ENCODE measurements at regions not wholly inside any gene's neighbourhood (a gene's known extent, or its start where the extent isn't known, plus 50 kb on each side); places are given as distances from the start of the nearest gene placed in this dataset.

DNA sequence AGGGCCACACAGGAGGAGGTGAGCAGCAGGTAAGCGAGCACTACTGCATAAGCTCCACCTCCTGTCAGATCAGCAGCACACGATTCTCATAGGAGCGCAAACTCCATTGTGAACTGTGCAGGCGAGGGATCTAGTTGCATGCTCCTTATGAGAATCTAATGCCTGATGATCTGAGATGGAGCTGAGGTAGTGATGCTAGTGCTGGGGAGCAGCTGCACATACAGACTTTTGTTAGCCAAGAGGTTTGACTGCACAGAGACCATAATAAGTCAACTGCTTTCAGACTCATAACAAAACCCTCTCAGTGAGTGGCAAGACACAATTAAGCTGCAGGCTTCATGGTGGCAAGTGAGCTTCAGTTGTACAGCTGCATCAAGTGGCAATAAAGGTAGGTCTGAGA is 83.4 kb downstream of the PSMG1 start:
- H4K5ac ChIP-seq (ENCODE audit: insufficient read length, low read depth, low read length) = no peak overlapping the region
- H2BK5ac ChIP-seq (ENCODE audit: insufficient read length, low read length) = no peak overlapping the region
- no peaks in the 10 kb centered on the region for H3K23me2 ChIP-seq (ENCODE audit: insufficient read length, low read depth, low read length, poor library complexity, severe bottlenecking)
- no peak overlapping the region for H3K4ac ChIP-seq (ENCODE audit: low read depth, low read length)
- no peak overlapping the region for H2BK12ac ChIP-seq (ENCODE audit: insufficient read length, low read depth, low read length)
- no peak overlapping the region for H2AFZ ChIP-seq (ENCODE audit: low read length)
- no peak overlapping the region for H3K23ac ChIP-seq (ENCODE audit: insufficient read length, low read depth, low read length)
- no peaks in the 10 kb centered on the region; the same call in 1 of the 2 replicates for H3K4me1 ChIP-seq (ENCODE audit: insufficient read depth, low read length)
- Mint-ChIP-seq H3K27me3 (ENCODE audit: low read depth) (peaks cover 5% of the 10 kb centered on the region; the same call in 1 of the 2 replicates), H3K27ac (no peak overlapping the region), H3K9me3 (peaks cover 6 to 7% of the 10 kb centered on the region in 2 experiments; a peak in 3 of 5 replicates), H3K4me1 (peaks cover 11 to 22% of the 10 kb centered on the region in 2 experiments), H3K4me3 (no peak overlapping the region), H3K36me3 (ENCODE audit: insufficient read depth in 1 of 3, low read depth in 3 of 3) (peaks cover 0 to 8% (median 3%) of the 10 kb centered on the region in 3 experiments; a peak in 3 of 7 replicates)
- no peak overlapping the region for H3K18ac ChIP-seq (ENCODE audit: insufficient read length, low read depth, low read length)
- no peak overlapping the region for H3K27ac ChIP-seq (ENCODE audit: insufficient read length, low read depth, low read length)
- no peak overlapping the region for H2BK15ac ChIP-seq (ENCODE audit: low read depth, low read length)
- H4K20me1 ChIP-seq (ENCODE audit: control insufficient read depth, insufficient read depth, insufficient read length) = no peaks in the 10 kb centered on the region
- no peak overlapping the region for H2AK5ac ChIP-seq (ENCODE audit: insufficient read length, low read length)
- no peaks in the 10 kb centered on the region for H3K79me2 ChIP-seq (ENCODE audit: insufficient read depth, low read length)
- H3K14ac ChIP-seq (ENCODE audit: insufficient read depth, low read length) = no peak overlapping the region
- H3K27me3 ChIP-seq (ENCODE audit: insufficient read depth, low read length) = no peaks in the 10 kb centered on the region
- no peak overlapping the region for H4K91ac ChIP-seq (ENCODE audit: insufficient read length, low read depth, low read length)
- no peak overlapping the region for H3T11ph ChIP-seq (ENCODE audit: low read length)
- no peak overlapping the region for H2BK120ac ChIP-seq (ENCODE audit: low read depth, low read length, poor library complexity, severe bottlenecking)
- no peak overlapping the region for H2BK20ac ChIP-seq (ENCODE audit: low read depth, low read length, poor library complexity, severe bottlenecking)
- no peak for DNase-seq
- H3K9me3 ChIP-seq (ENCODE audit: control insufficient read depth, low read depth, low read length) = no peaks in the 10 kb centered on the region
- no CpG with 5 or more reads among the region's 4 CpGs for WGBS (ENCODE audit: extremely low coverage, insufficient read length, low lambda C conversion rate)
- no peaks in the 10 kb centered on the region for H3K79me1 ChIP-seq (ENCODE audit: insufficient read depth, low read depth, low read length, poor library complexity, severe bottlenecking)
- no peak overlapping the region for H3K56ac ChIP-seq (ENCODE audit: insufficient read length, low read depth, low read length)
- H3K9ac ChIP-seq (ENCODE audit: extremely low read depth, insufficient read length, low read length) = no peak overlapping the region
- no peak overlapping the region for H4K8ac ChIP-seq (replicated peaks; ENCODE audit: insufficient read length, low read depth, low read length)
- TF ChIP-seq, protein P1, sequence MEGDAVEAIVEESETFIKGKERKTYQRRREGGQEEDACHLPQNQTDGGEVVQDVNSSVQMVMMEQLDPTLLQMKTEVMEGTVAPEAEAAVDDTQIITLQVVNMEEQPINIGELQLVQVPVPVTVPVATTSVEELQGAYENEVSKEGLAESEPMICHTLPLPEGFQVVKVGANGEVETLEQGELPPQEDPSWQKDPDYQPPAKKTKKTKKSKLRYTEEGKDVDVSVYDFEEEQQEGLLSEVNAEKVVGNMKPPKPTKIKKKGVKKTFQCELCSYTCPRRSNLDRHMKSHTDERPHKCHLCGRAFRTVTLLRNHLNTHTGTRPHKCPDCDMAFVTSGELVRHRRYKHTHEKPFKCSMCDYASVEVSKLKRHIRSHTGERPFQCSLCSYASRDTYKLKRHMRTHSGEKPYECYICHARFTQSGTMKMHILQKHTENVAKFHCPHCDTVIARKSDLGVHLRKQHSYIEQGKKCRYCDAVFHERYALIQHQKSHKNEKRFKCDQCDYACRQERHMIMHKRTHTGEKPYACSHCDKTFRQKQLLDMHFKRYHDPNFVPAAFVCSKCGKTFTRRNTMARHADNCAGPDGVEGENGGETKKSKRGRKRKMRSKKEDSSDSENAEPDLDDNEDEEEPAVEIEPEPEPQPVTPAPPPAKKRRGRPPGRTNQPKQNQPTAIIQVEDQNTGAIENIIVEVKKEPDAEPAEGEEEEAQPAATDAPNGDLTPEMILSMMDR (conservative IDR thresholded peaks at IDR 0.05) = no peak
- no peak overlapping the region for H3K4me2 ChIP-seq (ENCODE audit: insufficient read depth, insufficient read length, low read length)
